ENCODE measurements at regions not wholly inside any gene's neighbourhood (a gene's known extent, or its start where the extent isn't known, plus 50 kb on each side); places are given as distances from the start of the nearest gene placed in this dataset.

DNA sequence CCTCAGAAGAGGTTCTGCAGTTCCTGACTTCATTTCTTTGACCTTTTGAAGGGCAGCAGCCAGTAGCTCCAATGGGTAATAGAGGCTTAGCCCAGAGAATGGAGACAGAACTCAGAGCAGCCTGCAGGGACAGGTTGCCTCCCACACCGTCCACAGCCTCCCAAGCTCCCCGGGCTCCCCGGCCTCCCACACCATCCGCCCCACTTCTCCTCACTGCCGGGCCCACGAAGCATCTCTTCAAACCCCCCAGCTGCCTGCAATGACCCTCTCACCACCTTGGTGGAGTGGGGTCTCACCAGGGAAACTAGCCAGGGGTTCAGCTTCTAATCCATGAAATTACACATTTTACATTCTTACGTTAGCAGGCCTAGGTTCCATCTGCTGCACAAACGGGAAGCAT is 652.0 kb upstream of the SALL3 start:
- no peaks in the 10 kb centered on the region for H3K79me2 ChIP-seq (ENCODE audit: control insufficient read depth, low read length)
- TF ChIP-seq, protein P1, sequence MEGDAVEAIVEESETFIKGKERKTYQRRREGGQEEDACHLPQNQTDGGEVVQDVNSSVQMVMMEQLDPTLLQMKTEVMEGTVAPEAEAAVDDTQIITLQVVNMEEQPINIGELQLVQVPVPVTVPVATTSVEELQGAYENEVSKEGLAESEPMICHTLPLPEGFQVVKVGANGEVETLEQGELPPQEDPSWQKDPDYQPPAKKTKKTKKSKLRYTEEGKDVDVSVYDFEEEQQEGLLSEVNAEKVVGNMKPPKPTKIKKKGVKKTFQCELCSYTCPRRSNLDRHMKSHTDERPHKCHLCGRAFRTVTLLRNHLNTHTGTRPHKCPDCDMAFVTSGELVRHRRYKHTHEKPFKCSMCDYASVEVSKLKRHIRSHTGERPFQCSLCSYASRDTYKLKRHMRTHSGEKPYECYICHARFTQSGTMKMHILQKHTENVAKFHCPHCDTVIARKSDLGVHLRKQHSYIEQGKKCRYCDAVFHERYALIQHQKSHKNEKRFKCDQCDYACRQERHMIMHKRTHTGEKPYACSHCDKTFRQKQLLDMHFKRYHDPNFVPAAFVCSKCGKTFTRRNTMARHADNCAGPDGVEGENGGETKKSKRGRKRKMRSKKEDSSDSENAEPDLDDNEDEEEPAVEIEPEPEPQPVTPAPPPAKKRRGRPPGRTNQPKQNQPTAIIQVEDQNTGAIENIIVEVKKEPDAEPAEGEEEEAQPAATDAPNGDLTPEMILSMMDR (IDR thresholded peaks at IDR 0.05; ENCODE audit: low read depth, low read length, poor library complexity, severe bottlenecking), result no peak
- no peak for TF ChIP-seq EZH2phosphoT487 (IDR thresholded peaks at IDR 0.05; ENCODE audit: borderline replicate concordance, low read length)

DNA sequence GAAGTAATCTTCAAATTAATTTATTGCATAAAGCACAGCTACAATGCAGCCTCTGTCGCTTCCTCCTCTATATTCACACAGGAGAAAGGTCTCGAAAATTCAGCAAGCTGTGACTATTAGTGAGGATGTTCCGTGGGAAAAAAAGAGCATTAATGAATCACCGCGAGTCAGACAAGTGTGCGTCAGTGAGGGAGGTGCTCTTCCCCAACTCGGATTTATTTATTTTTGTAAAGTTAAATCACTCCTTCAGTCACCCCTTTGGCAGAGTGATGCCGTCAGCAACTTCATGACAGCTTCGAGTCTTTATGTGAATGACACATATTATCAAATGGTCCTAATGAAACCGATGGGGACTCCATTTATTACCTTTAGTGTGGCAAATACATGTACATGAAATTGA is 648.9 kb upstream of the SALL3 start:
- no peak for TF ChIP-seq EZH2phosphoT487 (IDR thresholded peaks at IDR 0.05; ENCODE audit: borderline replicate concordance, low read length)
- TF ChIP-seq, protein P1 (IDR thresholded peaks at IDR 0.05; ENCODE audit: low read depth, low read length, poor library complexity, severe bottlenecking), result no peak
- Histone ChIP-seq H3K4me2 (ENCODE audit: low read length) (no peak overlapping the region), H3K27ac (ENCODE audit: low read depth, low read length) (no peak overlapping the region), H3K4me1 (ENCODE audit: control insufficient read depth, low read length) (no peaks in the 10 kb centered on the region), H3K9me2 (replicated peaks; ENCODE audit: control insufficient read depth, low read length) (no peaks in the 10 kb centered on the region), H3F3A (ENCODE audit: control insufficient read depth, insufficient read depth) (no peaks in the 10 kb centered on the region), H3K36me3 (ENCODE audit: control insufficient read depth, low read length) (no peaks in the 10 kb centered on the region), H3K9me3 (ENCODE audit: control insufficient read depth, insufficient read depth, low read length) (no peaks in the 10 kb centered on the region), H4K20me1 (ENCODE audit: control insufficient read depth, insufficient read depth, low read depth, low read length) (no peaks in the 10 kb centered on the region), H3K4me3 (ENCODE audit: low read length) (no peak overlapping the region), H3K79me2 (ENCODE audit: control insufficient read depth, low read length) (no peaks in the 10 kb centered on the region), H3K27me3 (ENCODE audit: control insufficient read depth, low read length) (no peaks in the 10 kb centered on the region)

More for the DNA sequence above, 652.0 kb upstream of the SALL3 start:
- Histone ChIP-seq H4K20me1 (ENCODE audit: control insufficient read depth, insufficient read depth, low read depth, low read length) (no peaks in the 10 kb centered on the region), H3K27me3 (ENCODE audit: control insufficient read depth, low read length) (no peaks in the 10 kb centered on the region), H3K4me2 (ENCODE audit: low read length) (no peak overlapping the region), H3K9me2 (replicated peaks; ENCODE audit: control insufficient read depth, low read length) (no peaks in the 10 kb centered on the region), H3K36me3 (ENCODE audit: control insufficient read depth, low read length) (no peaks in the 10 kb centered on the region), H3K4me3 (ENCODE audit: low read length) (no peak overlapping the region), H3K9me3 (ENCODE audit: control insufficient read depth, insufficient read depth, low read length) (no peaks in the 10 kb centered on the region), H3F3A (ENCODE audit: control insufficient read depth, insufficient read depth) (no peaks in the 10 kb centered on the region), H3K4me1 (ENCODE audit: control insufficient read depth, low read length) (no peaks in the 10 kb centered on the region), H3K27ac (ENCODE audit: low read depth, low read length) (no peak overlapping the region)

DNA sequence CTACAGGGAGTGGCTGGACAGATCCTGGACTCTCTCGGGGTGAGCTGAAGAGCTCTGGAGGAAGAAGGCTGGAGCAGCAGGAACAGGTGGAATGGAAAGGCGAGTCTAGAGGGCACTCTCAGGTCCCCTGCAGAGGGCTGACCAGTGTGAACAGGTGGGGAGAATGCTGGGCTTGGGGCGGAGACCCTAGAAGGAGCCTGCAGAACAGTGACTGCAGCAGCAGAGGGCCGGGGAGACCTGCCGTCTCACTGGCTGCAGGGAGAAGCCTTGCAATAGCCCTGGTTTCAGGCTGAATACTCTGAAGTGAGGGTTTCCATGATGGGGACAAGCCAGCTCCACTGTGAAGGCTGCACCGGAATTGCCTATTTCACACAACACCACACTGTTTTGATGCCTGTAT is 626.7 kb upstream of the SALL3 start:
- H3F3A ChIP-seq (ENCODE audit: control insufficient read depth, insufficient read depth), result no peaks in the 10 kb centered on the region
- H3K79me2 ChIP-seq (ENCODE audit: control insufficient read depth, low read length), result no peaks in the 10 kb centered on the region
- no peaks in the 10 kb centered on the region for H3K36me3 ChIP-seq (ENCODE audit: control insufficient read depth, low read length)
- no peak overlapping the region for H3K27ac ChIP-seq (ENCODE audit: low read depth, low read length)
- H3K4me2 ChIP-seq (ENCODE audit: low read length), result no peak overlapping the region
- no peaks in the 10 kb centered on the region for H3K27me3 ChIP-seq (ENCODE audit: control insufficient read depth, low read length)
- TF ChIP-seq, protein P1 (IDR thresholded peaks at IDR 0.05; ENCODE audit: low read depth, low read length, poor library complexity, severe bottlenecking), result no peak
- TF ChIP-seq EZH2phosphoT487 (IDR thresholded peaks at IDR 0.05; ENCODE audit: borderline replicate concordance, low read length), result no peak
- H3K9me2 ChIP-seq (replicated peaks; ENCODE audit: control insufficient read depth, low read length), result no peaks in the 10 kb centered on the region
- H4K20me1 ChIP-seq (ENCODE audit: control insufficient read depth, insufficient read depth, low read depth, low read length), result no peaks in the 10 kb centered on the region
- H3K9me3 ChIP-seq (ENCODE audit: control insufficient read depth, insufficient read depth, low read length), result no peaks in the 10 kb centered on the region; the same call in 1 of the 2 replicates
- H3K4me3 ChIP-seq (ENCODE audit: low read length), result no peak overlapping the region
- no peaks in the 10 kb centered on the region for H3K4me1 ChIP-seq (ENCODE audit: control insufficient read depth, low read length)
